GM12892 (cell line): ENCODE measurements at regions not wholly inside any gene's neighbourhood (a gene's known extent, or its start where the extent isn't known, plus 50 kb on each side); places are given as distances from the start of the nearest gene placed in this dataset.

Source experiments
- DNase-seq: peaks from one replicate; pipeline ENCODE4 v3.0.0; 2011; ENCODE audit not compliant: insufficient read length
- FAIRE-seq: peaks from 2 replicates; lab custom pipeline; 2011; peaks lifted over from hg19 to GRCh38; lab: Jason Lieb, UNC
- POLR2A ChIP-seq: IDR thresholded peaks from 2 replicates; pipeline ENCODE4 v1.6.1; 2011; ENCODE audit warnings: low read depth, low read length, control low read depth
- POLR2AphosphoS5 ChIP-seq: IDR thresholded peaks from 2 replicates; pipeline ENCODE4 v1.6.1; 2011; ENCODE audit warnings: low read depth, low read length, control low read depth
- TAF1 ChIP-seq: IDR thresholded peaks from 2 replicates; pipeline ENCODE4 v1.6.1; 2011; ENCODE audit warnings: low read depth, mild to moderate bottlenecking, control low read depth, low read length, borderline replicate concordance

DNA sequence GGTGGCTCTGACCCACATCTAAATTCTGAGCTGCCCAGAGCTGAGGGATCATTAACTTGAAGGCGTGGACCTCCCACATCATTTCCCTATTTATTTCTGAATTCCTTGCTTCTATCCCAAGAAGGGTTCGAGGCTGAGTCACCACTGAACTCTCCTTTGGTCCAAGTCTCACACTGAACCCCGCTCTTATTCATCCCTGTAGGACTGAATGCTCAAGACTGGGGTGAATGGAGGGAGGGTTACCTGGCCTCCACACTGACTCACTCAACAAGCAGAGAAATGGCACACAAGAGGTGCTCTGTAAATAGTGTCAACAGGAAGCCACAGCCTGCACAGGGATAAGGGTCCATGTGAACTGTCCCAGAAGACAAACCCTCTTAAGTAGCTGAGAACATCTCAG, 79.1 kb upstream of the FSTL4 start:
- no peak for FAIRE-seq
- no peak for TF ChIP-seq TAF1
- no peak for TF ChIP-seq POLR2A
- TF ChIP-seq POLR2AphosphoS5: no peak
- DNase-seq: no peak

DNA sequence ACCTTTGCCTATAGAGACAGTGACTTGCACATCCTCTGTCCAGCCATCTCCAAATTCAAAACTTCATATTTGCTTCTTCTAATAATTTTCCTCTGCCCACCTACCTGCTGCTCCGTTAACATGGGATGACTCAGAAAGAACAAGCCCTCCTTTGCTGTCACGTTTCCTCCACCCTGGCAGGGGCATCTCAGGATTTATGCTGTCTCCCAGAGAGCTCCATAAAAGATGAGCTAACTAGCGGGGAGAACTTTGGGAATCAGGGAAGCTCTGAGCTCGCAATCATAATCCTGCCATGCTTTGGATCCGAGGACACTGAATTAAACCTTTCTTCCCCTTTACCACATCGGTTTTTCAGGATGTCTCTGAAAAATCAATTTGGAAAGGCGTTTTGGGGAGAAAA, 78.4 kb upstream of the FSTL4 start:
- no peak for DNase-seq
- TF ChIP-seq TAF1: no peak
- TF ChIP-seq POLR2AphosphoS5: no peak
- TF ChIP-seq POLR2A: no peak
- FAIRE-seq: no peak

GRCh38 chr5:133688391-133688790, 76.0 kb upstream of the FSTL4 start:
- TF ChIP-seq POLR2AphosphoS5: no peak
- no peak for TF ChIP-seq TAF1
- no peak for TF ChIP-seq POLR2A
- no peak for DNase-seq
- FAIRE-seq: peak; percentile 65

- DNase-seq: no peak
- TF ChIP-seq POLR2AphosphoS5: no peak
- TF ChIP-seq POLR2A: no peak
- no peak for TF ChIP-seq TAF1
- FAIRE-seq: no peak
These were observed 75.1 kb upstream of the FSTL4 start for GRCh38 chr5:133687212-133688061.

DNA sequence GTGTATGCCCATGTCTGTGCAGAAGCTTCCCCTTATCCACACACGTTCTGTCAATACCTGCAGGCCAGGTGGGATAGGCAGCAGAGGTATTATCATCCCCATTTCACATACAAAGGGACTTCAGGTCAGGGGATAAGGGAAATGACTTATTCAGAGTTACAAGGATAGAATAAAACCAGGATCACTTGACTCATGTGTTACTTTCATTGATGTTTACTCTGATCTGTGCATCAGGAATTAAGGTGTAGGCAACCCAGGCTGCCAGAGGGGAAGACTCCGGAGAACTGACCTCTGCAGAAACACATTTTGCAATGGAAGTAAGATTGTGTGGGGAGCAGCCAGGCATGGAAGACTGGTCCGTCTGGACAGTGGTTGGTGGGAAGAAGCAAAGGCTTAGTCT, 74.2 kb upstream of the FSTL4 start:
- DNase-seq: no peak
- no peak for FAIRE-seq
- TF ChIP-seq POLR2AphosphoS5 (no peak), POLR2A (no peak), TAF1 (no peak)

GRCh38 chr5:133685402-133686018, 73.2 kb upstream of the FSTL4 start:
- DNase-seq: no peak
- no peak for FAIRE-seq
- no peak for TF ChIP-seq POLR2AphosphoS5
- TF ChIP-seq POLR2A: no peak
- TF ChIP-seq TAF1: no peak

- DNase-seq: no peak
- no peak for FAIRE-seq
- TF ChIP-seq POLR2AphosphoS5: no peak
- TF ChIP-seq POLR2A: no peak
- no peak for TF ChIP-seq TAF1
These were observed 71.6 kb upstream of the FSTL4 start for GRCh38 chr5:133683646-133684596.

GRCh38 chr5:133682451-133682850, 70.1 kb upstream of the FSTL4 start:
- TF ChIP-seq POLR2AphosphoS5 (no peak), POLR2A (no peak), TAF1 (no peak)
- no peak for FAIRE-seq

GRCh38 chr5:133681896-133682295, 69.6 kb upstream of the FSTL4 start:
- DNase-seq: no peak
- FAIRE-seq: no peak
- no peak for TF ChIP-seq POLR2A

More at GRCh38 chr5:133682451-133682850, 70.1 kb upstream of the FSTL4 start:
- no peak for DNase-seq

- DNase-seq (no peak), FAIRE-seq (no peak)
- no peak for TF ChIP-seq TAF1
- no peak for TF ChIP-seq POLR2A
- no peak for TF ChIP-seq POLR2AphosphoS5
These were observed 68.7 kb upstream of the FSTL4 start for GRCh38 chr5:133680830-133681565.
